NB4 (cell line): ENCODE measurements at regions not wholly inside any gene's neighbourhood (a gene's known extent, or its start where the extent isn't known, plus 50 kb on each side); places are given as distances from the start of the nearest gene placed in this dataset.

Experiments used
- CTCF ChIP-seq: IDR thresholded peaks from one replicate; pipeline ENCODE4 v1.5.1; 2012; ENCODE audit warnings: low read depth, low read length
- MAX ChIP-seq: IDR thresholded peaks from 2 replicates; pipeline ENCODE4 v1.6.1; 2011; ENCODE audit warnings: low read depth, low read length
- POLR2A ChIP-seq: IDR thresholded peaks from 2 replicates; pipeline ENCODE4 v1.6.1; 2011; ENCODE audit warnings: mild to moderate bottlenecking; ENCODE audit not compliant: insufficient read length; ENCODE audit errors: extremely low read depth

- no peak for TF ChIP-seq POLR2A
- TF ChIP-seq CTCF = no peak
- TF ChIP-seq MAX = no peak
Measured at GRCh38 chr2:228426502-228427216, 245.2 kb upstream of the SPHKAP start.
